H9 (cell line): ENCODE measurements at regions not wholly inside any gene's neighbourhood (a gene's known extent, or its start where the extent isn't known, plus 50 kb on each side); places are given as distances from the start of the nearest gene placed in this dataset.

Experiments used
- DNase-seq: peaks from one replicate; pipeline ENCODE4 v3.0.0-alpha.2; 2017
- H2AFZ ChIP-seq: one replicate; pipeline ENCODE4 v1.6.1; 2013; ENCODE audit warnings: mild to moderate bottlenecking, low read length, control low read depth, moderate library complexity
- H2AK5ac ChIP-seq: 2 replicates; pipeline ENCODE4 v1.6.1; 2013; ENCODE audit warnings: low read length, control low read depth, mixed read lengths; ENCODE audit not compliant: insufficient read length
- H2BK120ac ChIP-seq: one replicate; pipeline ENCODE4 v1.6.1; 2013; ENCODE audit warnings: low read depth, mild to moderate bottlenecking, low read length, control low read depth, inconsistent platforms; ENCODE audit not compliant: poor library complexity, severe bottlenecking
- H2BK12ac ChIP-seq: 2 replicates; pipeline ENCODE4 v1.6.1; 2013; ENCODE audit warnings: low read length, control low read depth, mixed read lengths, low read depth; ENCODE audit not compliant: insufficient read length
- H2BK15ac ChIP-seq: 2 replicates; pipeline ENCODE4 v1.6.1; 2013; ENCODE audit warnings: low read depth, low read length, control low read depth
- H2BK20ac ChIP-seq: one replicate; pipeline ENCODE4 v1.6.1; 2013; ENCODE audit warnings: low read depth, mild to moderate bottlenecking, low read length, control low read depth, inconsistent platforms; ENCODE audit not compliant: poor library complexity, severe bottlenecking
- H2BK5ac ChIP-seq: 2 replicates; pipeline ENCODE4 v1.6.1; 2013; ENCODE audit warnings: low read length, control low read depth, mixed read lengths; ENCODE audit not compliant: insufficient read length
- H3K14ac ChIP-seq: 2 replicates; pipeline ENCODE4 v1.6.1; 2013; ENCODE audit warnings: low read length, control low read depth; ENCODE audit not compliant: insufficient read depth
- H3K18ac ChIP-seq: 2 replicates; pipeline ENCODE4 v1.6.1; 2013; ENCODE audit warnings: low read depth, mild to moderate bottlenecking, mixed read lengths, low read length, control low read depth; ENCODE audit not compliant: insufficient read length
- H3K23ac ChIP-seq: 2 replicates; pipeline ENCODE4 v1.6.1; 2013; ENCODE audit warnings: low read length, control low read depth, mixed read lengths, low read depth; ENCODE audit not compliant: insufficient read length
- H3K23me2 ChIP-seq: 2 replicates; pipeline ENCODE4 v1.6.1; 2013; ENCODE audit warnings: low read depth, mild to moderate bottlenecking, mixed read lengths, low read length, control low read depth; ENCODE audit not compliant: insufficient read length, poor library complexity, severe bottlenecking
- H3K27ac ChIP-seq: 2 replicates; pipeline ENCODE4 v1.5.1; 2013; ENCODE audit warnings: low read length, control low read depth, mixed read lengths, low read depth; ENCODE audit not compliant: insufficient read length
- H3K27me3 ChIP-seq: 2 replicates; pipeline ENCODE4 v1.6.1; 2013; ENCODE audit warnings: low read length, control low read depth, inconsistent platforms; ENCODE audit not compliant: insufficient read depth
- H3K4ac ChIP-seq: 2 replicates; pipeline ENCODE4 v1.6.1; 2013; ENCODE audit warnings: low read depth, mild to moderate bottlenecking, control low read depth, inconsistent platforms, low read length, moderate library complexity
- H3K4me1 ChIP-seq: 2 replicates; pipeline ENCODE4 v1.6.1; 2013; ENCODE audit warnings: low read length, control low read depth, inconsistent platforms; ENCODE audit not compliant: insufficient read depth
- H3K4me2 ChIP-seq: 2 replicates; pipeline ENCODE4 v1.6.1; 2013; ENCODE audit warnings: low read length, control low read depth, mixed read lengths; ENCODE audit not compliant: insufficient read length, insufficient read depth
- H3K56ac ChIP-seq: 2 replicates; pipeline ENCODE4 v1.6.1; 2013; ENCODE audit warnings: low read depth, mild to moderate bottlenecking, mixed read lengths, low read length, control low read depth; ENCODE audit not compliant: insufficient read length
- H3K79me1 ChIP-seq: 2 replicates; pipeline ENCODE4 v1.6.1; 2013; ENCODE audit warnings: low read depth, mild to moderate bottlenecking, moderate library complexity, low read length, control low read depth, inconsistent platforms; ENCODE audit not compliant: insufficient read depth, poor library complexity, severe bottlenecking
- H3K79me2 ChIP-seq: 2 replicates; pipeline ENCODE4 v1.6.1; 2013; ENCODE audit warnings: low read length, control low read depth, inconsistent platforms; ENCODE audit not compliant: insufficient read depth
- H3K9ac ChIP-seq: 2 replicates; pipeline ENCODE4 v1.6.1; 2013; ENCODE audit warnings: low read length, control low read depth, mixed read lengths; ENCODE audit not compliant: insufficient read length; ENCODE audit errors: extremely low read depth
- H3K9me3 ChIP-seq: one replicate; pipeline ENCODE4 v1.6.1; 2013; ENCODE audit warnings: low read depth, low read length, inconsistent platforms; ENCODE audit not compliant: control insufficient read depth
- H3T11ph ChIP-seq: one replicate; pipeline ENCODE4 v1.6.1; 2013; ENCODE audit warnings: mild to moderate bottlenecking, low read length, control low read depth, inconsistent platforms
- H4K20me1 ChIP-seq: one replicate; pipeline ENCODE4 v1.6.1; 2013; ENCODE audit not compliant: control insufficient read depth, insufficient read length, insufficient read depth
- H4K5ac ChIP-seq: 2 replicates; pipeline ENCODE4 v1.6.1; 2013; ENCODE audit warnings: low read depth, mild to moderate bottlenecking, mixed read lengths, low read length, control low read depth; ENCODE audit not compliant: insufficient read length
- H4K8ac ChIP-seq: replicated peaks from 2 replicates; pipeline ENCODE4 v1.6.1; 2013; ENCODE audit warnings: low read length, control low read depth, mixed read lengths, low read depth; ENCODE audit not compliant: insufficient read length
- H4K91ac ChIP-seq: 2 replicates; pipeline ENCODE4 v1.6.1; 2013; ENCODE audit warnings: low read depth, mild to moderate bottlenecking, moderate library complexity, mixed read lengths, low read length, control low read depth; ENCODE audit not compliant: insufficient read length
- H3K27ac Mint-ChIP-seq, 3 experiments: 2 replicates in 2 of 3; 3 replicates in 1 of 3; pipeline ENCODE4 v1.8.0; 2020 to 2021; ENCODE audit warnings: mixed read lengths in 3 of 3, mild to moderate bottlenecking in 1 of 3, moderate library complexity in 1 of 3
- H3K27me3 Mint-ChIP-seq: 2 replicates; pipeline ENCODE4 v1.8.0; 2021; ENCODE audit warnings: low read depth, mild to moderate bottlenecking, moderate library complexity, mixed read lengths
- H3K36me3 Mint-ChIP-seq, 3 experiments: 2 replicates in 2 of 3; 3 replicates in 1 of 3; pipeline ENCODE4 v1.8.0; 2020 to 2021; ENCODE audit warnings: low read depth in 3 of 3, mixed read lengths in 3 of 3; ENCODE audit not compliant: insufficient read depth in 1 of 3
- H3K4me1 Mint-ChIP-seq, 2 experiments: 2 replicates each; pipeline ENCODE4 v1.8.0; 2020; ENCODE audit warnings: mixed read lengths in 2 of 2
- H3K4me3 Mint-ChIP-seq, 2 experiments: 2 replicates in 1 of 2; 3 replicates in 1 of 2; pipeline ENCODE4 v1.8.0; 2020 to 2021; ENCODE audit warnings: mild to moderate bottlenecking in 2 of 2, mixed read lengths in 2 of 2, moderate library complexity in 1 of 2
- H3K9me3 Mint-ChIP-seq, 2 experiments: 2 replicates in 1 of 2; 3 replicates in 1 of 2; pipeline ENCODE4 v1.8.0; 2020; ENCODE audit warnings: mild to moderate bottlenecking in 2 of 2, mixed read lengths in 2 of 2, moderate library complexity in 1 of 2
- TF ChIP-seq, protein P1 (sequence below): fragments of 200-600 bp; sonication (generic); conservative IDR thresholded peaks from 3 replicates; pipeline ENCODE4 v1.8.0; 2021; ENCODE audit warnings: antibody characterized with exemption, mild to moderate bottlenecking

DNA sequence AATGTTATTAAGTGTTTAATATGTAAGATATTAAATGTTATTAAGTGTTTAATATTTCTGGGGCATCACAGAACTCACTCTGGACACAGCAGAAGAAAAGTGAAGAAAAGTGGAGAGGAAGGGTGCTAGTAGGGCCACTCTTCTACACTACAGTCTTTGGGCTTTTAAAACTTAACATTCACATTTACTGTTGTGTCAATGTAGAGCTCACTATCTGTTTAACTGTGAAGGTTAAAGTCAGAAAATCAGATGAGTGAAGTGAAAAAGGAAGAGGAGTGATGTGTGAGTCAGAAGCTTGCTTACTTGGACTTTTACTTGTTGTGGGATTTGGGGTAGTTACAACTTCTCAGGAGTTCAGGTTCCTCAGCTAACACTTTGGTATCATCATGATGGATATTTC is 145.3 kb upstream of the DNAJC19 start:
- Histone ChIP-seq H2BK120ac (no peak overlapping the region), H3K9me3 (no peaks in the 10 kb centered on the region), H2BK15ac (no peak overlapping the region), H3K4me1 (0 out of 2 replicates have a peak, but pooled peaks cover 3% of the 10 kb centered on the region), H3K56ac (no peak overlapping the region), H4K20me1 (no peaks in the 10 kb centered on the region), H4K8ac (no peak overlapping the region), H4K91ac (no peak overlapping the region), H2AFZ (no peak overlapping the region), H3T11ph (no peak overlapping the region), H3K23ac (no peak overlapping the region), H2BK12ac (no peak overlapping the region), H3K14ac (no peak overlapping the region), H4K5ac (no peak overlapping the region), H3K79me1 (no peaks in the 10 kb centered on the region), H3K9ac (no peak overlapping the region), H3K18ac (no peak overlapping the region), H2BK20ac (no peak overlapping the region), H3K4ac (no peak overlapping the region), H3K4me2 (no peak overlapping the region), H2AK5ac (no peak overlapping the region), H2BK5ac (no peak overlapping the region), H3K23me2 (no peaks in the 10 kb centered on the region), H3K27ac (no peak overlapping the region), H3K27me3 (no peaks in the 10 kb centered on the region), H3K79me2 (no peaks in the 10 kb centered on the region)
- Mint-ChIP-seq H3K27me3 (no peaks in the 10 kb centered on the region), H3K27ac (no peak overlapping the region), H3K4me3 (no peak overlapping the region), H3K4me1 (peaks cover 5% of the 10 kb centered on the region in 2 experiments), H3K9me3 (no peaks in the 10 kb centered on the region; a peak in 1 of 5 replicates), H3K36me3 (no peaks in the 10 kb centered on the region; a peak in 1 of 7 replicates)
- TF ChIP-seq, protein P1, sequence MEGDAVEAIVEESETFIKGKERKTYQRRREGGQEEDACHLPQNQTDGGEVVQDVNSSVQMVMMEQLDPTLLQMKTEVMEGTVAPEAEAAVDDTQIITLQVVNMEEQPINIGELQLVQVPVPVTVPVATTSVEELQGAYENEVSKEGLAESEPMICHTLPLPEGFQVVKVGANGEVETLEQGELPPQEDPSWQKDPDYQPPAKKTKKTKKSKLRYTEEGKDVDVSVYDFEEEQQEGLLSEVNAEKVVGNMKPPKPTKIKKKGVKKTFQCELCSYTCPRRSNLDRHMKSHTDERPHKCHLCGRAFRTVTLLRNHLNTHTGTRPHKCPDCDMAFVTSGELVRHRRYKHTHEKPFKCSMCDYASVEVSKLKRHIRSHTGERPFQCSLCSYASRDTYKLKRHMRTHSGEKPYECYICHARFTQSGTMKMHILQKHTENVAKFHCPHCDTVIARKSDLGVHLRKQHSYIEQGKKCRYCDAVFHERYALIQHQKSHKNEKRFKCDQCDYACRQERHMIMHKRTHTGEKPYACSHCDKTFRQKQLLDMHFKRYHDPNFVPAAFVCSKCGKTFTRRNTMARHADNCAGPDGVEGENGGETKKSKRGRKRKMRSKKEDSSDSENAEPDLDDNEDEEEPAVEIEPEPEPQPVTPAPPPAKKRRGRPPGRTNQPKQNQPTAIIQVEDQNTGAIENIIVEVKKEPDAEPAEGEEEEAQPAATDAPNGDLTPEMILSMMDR: no peak
- DNase-seq: no peak
